Tibial artery (tissue), 4 donors: ENCODE measurements at regions not wholly inside any gene's neighbourhood (a gene's known extent, or its start where the extent isn't known, plus 50 kb on each side); places are given as distances from the start of the nearest gene placed in this dataset.

Experiments
- DNase-seq, 2 donors: peaks; one replicate each; pipeline ENCODE4 v3.0.0-alpha.2; 2019
- H3K27ac ChIP-seq, 2 donors: fragments of 200-600 bp; sonication (generic) in 1 of 2; 1 replicate in 1 of 2; 2 replicates in 1 of 2; pipeline ENCODE4 v1.5.1; 2018 to 2019; ENCODE audit warnings: mild to moderate bottlenecking in 1 of 2
- H3K27me3 ChIP-seq, 2 donors: fragments of 200-600 bp; sonication (generic) in 1 of 2; one replicate each; pipeline versions ENCODE4 v1.5.1 to v1.6.0; 2016 to 2019
- H3K36me3 ChIP-seq, 3 donors: fragments of 200-600 bp; sonication (generic) in 2 of 3; one replicate each; pipeline ENCODE4 v1.5.1; 2016 to 2019; ENCODE audit warnings: mild to moderate bottlenecking in 2 of 3
- H3K4me1 ChIP-seq, 4 donors: fragments of 200-600 bp; sonication (generic) in 2 of 4; 1 replicate in 3 of 4; 2 replicates in 1 of 4; pipeline ENCODE4 v1.5.1; 2016 to 2019
- H3K4me3 ChIP-seq, 2 donors: fragments of 200-600 bp; sonication (generic) in 1 of 2; 1 replicate in 1 of 2; 2 replicates in 1 of 2; pipeline ENCODE4 v1.5.1; 2018 to 2019; ENCODE audit warnings: mild to moderate bottlenecking in 2 of 2
- H3K9me3 ChIP-seq, 3 donors: fragments of 200-600 bp; sonication (generic) in 1 of 3; one replicate each; pipeline ENCODE4 v1.5.1; 2016 to 2019
- CTCF ChIP-seq, 2 experiments: fragments of 200-600 bp in 1 of 2; fragments of 450-650 bp in 1 of 2; IDR thresholded peaks; one replicate each; pipeline ENCODE4 v1.5.1; 2017 to 2019; ENCODE audit warnings: antibody characterized with exemption in 2 of 2, mild to moderate bottlenecking in 1 of 2, moderate library complexity in 1 of 2
- intact Hi-C: fragments of 100-400 bp; cut with DNase I; formaldehyde crosslinking; loops from one replicate; pipeline ENCODE4 v1.15.0; 2023; ENCODE audit warnings: low total_unique reads

- no peak for TF ChIP-seq CTCF (IDR thresholded peaks at IDR 0.05)
- no peak for DNase-seq
- H3K4me1 ChIP-seq = no peaks in the 10 kb centered on the region
- H3K27ac ChIP-seq = no peak overlapping the region
- intact Hi-C loops = no loop called here
- H3K36me3 ChIP-seq = no peaks in the 10 kb centered on the region
- no peaks in the 10 kb centered on the region for H3K27me3 ChIP-seq
- no peaks in the 10 kb centered on the region for H3K9me3 ChIP-seq
- no peak overlapping the region for H3K4me3 ChIP-seq
These were observed 265.7 kb downstream of the ZNF536 start for GRCh38 chr19:30637926-30638325.

GRCh38 chr19:30634996-30635975 is 263.1 kb downstream of the ZNF536 start:
- Histone ChIP-seq H3K9me3 (no peaks in the 10 kb centered on the region), H3K4me1 (no peaks in the 10 kb centered on the region), H3K27ac (no peak overlapping the region), H3K36me3 (no peaks in the 10 kb centered on the region), H3K27me3 (no peaks in the 10 kb centered on the region), H3K4me3 (no peak overlapping the region)
- no peak for DNase-seq
- intact Hi-C loops = no loop called here
- no peak for TF ChIP-seq CTCF (IDR thresholded peaks at IDR 0.05)

- no peak for DNase-seq
- Histone ChIP-seq H3K4me1 (no peaks in the 10 kb centered on the region), H3K4me3 (no peak overlapping the region), H3K9me3 (no peaks in the 10 kb centered on the region), H3K27me3 (no peaks in the 10 kb centered on the region), H3K27ac (no peak overlapping the region), H3K36me3 (no peaks in the 10 kb centered on the region)
- TF ChIP-seq CTCF (IDR thresholded peaks at IDR 0.05) = no peak
- intact Hi-C loops = no loop called here
These were observed 262.1 kb downstream of the ZNF536 start for GRCh38 chr19:30634131-30634830.

GRCh38 chr19:30631033-30631370 is 258.8 kb downstream of the ZNF536 start:
- no peaks in the 10 kb centered on the region for H3K27me3 ChIP-seq
- no peaks in the 10 kb centered on the region for H3K9me3 ChIP-seq
- intact Hi-C loops = no loop called here
- H3K4me1 ChIP-seq = no peaks in the 10 kb centered on the region
- H3K27ac ChIP-seq = no peak overlapping the region
- TF ChIP-seq CTCF (IDR thresholded peaks at IDR 0.05) = no peak
- H3K4me3 ChIP-seq = no peak overlapping the region
- DNase-seq = no peak
- H3K36me3 ChIP-seq = no peaks in the 10 kb centered on the region

GRCh38 chr19:30630289-30631032 is 258.3 kb downstream of the ZNF536 start:
- TF ChIP-seq CTCF (IDR thresholded peaks at IDR 0.05) = no peak
- H3K9me3 ChIP-seq = no peaks in the 10 kb centered on the region

More at GRCh38 chr19:30630289-30631032, 258.3 kb downstream of the ZNF536 start:
- Histone ChIP-seq H3K36me3 (no peaks in the 10 kb centered on the region), H3K4me1 (no peaks in the 10 kb centered on the region), H3K27me3 (no peaks in the 10 kb centered on the region), H3K4me3 (no peak overlapping the region), H3K27ac (no peak overlapping the region)
- intact Hi-C loops = no loop called here
- DNase-seq = no peak
